GM12891 (cell line): ENCODE measurements at regions not wholly inside any gene's neighbourhood (a gene's known extent, or its start where the extent isn't known, plus 50 kb on each side); places are given as distances from the start of the nearest gene placed in this dataset.

Experiments used
- POLR2A ChIP-seq: IDR thresholded peaks from 2 replicates; pipeline ENCODE4 v1.6.1; 2011; ENCODE audit warnings: low read depth, low read length, control low read depth
- POLR2AphosphoS5 ChIP-seq: IDR thresholded peaks from 2 replicates; pipeline ENCODE4 v1.6.1; 2011; ENCODE audit warnings: low read depth, low read length, control low read depth
- POU2F2 ChIP-seq: IDR thresholded peaks from 2 replicates; pipeline ENCODE4 v1.6.1; 2011; ENCODE audit warnings: low read depth, mild to moderate bottlenecking, control low read depth, low read length, moderate library complexity
- SPI1 ChIP-seq: IDR thresholded peaks from 2 replicates; pipeline ENCODE4 v1.6.1; 2011; ENCODE audit warnings: low read depth, low read length, control low read depth
- TAF1 ChIP-seq: IDR thresholded peaks from 2 replicates; pipeline ENCODE4 v1.6.1; 2011; ENCODE audit warnings: low read depth, low read length, control low read depth

- TF ChIP-seq POU2F2 (no peak), POLR2AphosphoS5 (no peak), POLR2A (no peak), TAF1 (no peak), SPI1 (no peak)
Observed at GRCh38 chr2:4039896-4040295, 336.5 kb downstream of the DCDC2C start.
